ENCODE measurements at regions not wholly inside any gene's neighbourhood (a gene's known extent, or its start where the extent isn't known, plus 50 kb on each side); places are given as distances from the start of the nearest gene placed in this dataset.

DNA sequence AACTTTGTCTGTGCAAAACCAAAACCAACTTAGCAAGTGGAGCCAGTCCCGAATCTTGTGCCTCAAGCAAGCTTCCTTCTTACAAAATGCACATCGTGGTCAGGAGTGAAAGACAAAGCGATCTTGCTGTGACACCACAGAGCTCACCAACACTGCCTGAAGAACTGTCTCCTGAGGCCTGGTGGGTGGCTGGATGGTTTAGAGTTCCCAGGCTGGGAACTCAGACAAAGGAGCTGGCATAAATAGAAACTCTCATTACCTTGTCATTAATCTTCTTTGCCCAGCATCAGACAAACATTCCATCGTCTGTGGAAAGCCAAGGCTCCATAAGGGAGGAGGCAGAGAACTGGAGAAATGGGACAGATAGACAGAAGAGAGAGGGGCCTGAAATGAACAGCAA, 144.8 kb downstream of the KCNA5 start:
- CTCF ChIA-PET (ENCODE audit: unreplicated experiment): interaction anchor here (0.5 kb wide), 1 partner anchor 166 kb away, joined by 3 read pairs; no protein-coding TSS in a partner anchor
- TF ChIP-seq, protein P1, sequence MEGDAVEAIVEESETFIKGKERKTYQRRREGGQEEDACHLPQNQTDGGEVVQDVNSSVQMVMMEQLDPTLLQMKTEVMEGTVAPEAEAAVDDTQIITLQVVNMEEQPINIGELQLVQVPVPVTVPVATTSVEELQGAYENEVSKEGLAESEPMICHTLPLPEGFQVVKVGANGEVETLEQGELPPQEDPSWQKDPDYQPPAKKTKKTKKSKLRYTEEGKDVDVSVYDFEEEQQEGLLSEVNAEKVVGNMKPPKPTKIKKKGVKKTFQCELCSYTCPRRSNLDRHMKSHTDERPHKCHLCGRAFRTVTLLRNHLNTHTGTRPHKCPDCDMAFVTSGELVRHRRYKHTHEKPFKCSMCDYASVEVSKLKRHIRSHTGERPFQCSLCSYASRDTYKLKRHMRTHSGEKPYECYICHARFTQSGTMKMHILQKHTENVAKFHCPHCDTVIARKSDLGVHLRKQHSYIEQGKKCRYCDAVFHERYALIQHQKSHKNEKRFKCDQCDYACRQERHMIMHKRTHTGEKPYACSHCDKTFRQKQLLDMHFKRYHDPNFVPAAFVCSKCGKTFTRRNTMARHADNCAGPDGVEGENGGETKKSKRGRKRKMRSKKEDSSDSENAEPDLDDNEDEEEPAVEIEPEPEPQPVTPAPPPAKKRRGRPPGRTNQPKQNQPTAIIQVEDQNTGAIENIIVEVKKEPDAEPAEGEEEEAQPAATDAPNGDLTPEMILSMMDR (conservative IDR thresholded peaks at IDR 0.05; ENCODE audit: low read length): no peak
- no peak for TF ChIP-seq EZH2phosphoT487 (IDR thresholded peaks at IDR 0.05; ENCODE audit: borderline replicate concordance, low read depth, low read length)
- H3K36me3 ChIP-seq (ENCODE audit: insufficient read depth, low read length): no peaks in the 10 kb centered on the region
- H3K4me2 ChIP-seq (ENCODE audit: low read length): no peak overlapping the region
- POLR2A ChIA-PET: interaction anchor here (0.6 to 0.8 kb wide), 2 partner anchors 21 to 980 kb away, joined by 3 to 5 read pairs; no protein-coding TSS in a partner anchor
- DNase-seq (ENCODE audit: low spot score): no peak
- H4K20me1 ChIP-seq (ENCODE audit: insufficient read depth, low read length): no peaks in the 10 kb centered on the region
- H2AFZ ChIP-seq (ENCODE audit: low read length): no peak overlapping the region
- intact Hi-C loops (cut with micrococcal nuclease; ENCODE audit: unreplicated experiment): no loop called here
- H3K79me2 ChIP-seq (ENCODE audit: insufficient read depth, low read depth, low read length): no peaks in the 10 kb centered on the region
- H3K9me2 ChIP-seq (ENCODE audit: insufficient read depth, low read length): no peaks in the 10 kb centered on the region
- no peaks in the 10 kb centered on the region for H3K9me3 ChIP-seq (ENCODE audit: low read length)
- no TSS peak for BruUV-seq (replicated peaks)
- H3K27ac ChIP-seq (ENCODE audit: low read depth, low read length, poor library complexity, severe bottlenecking): no peak overlapping the region
- H3K4me1 ChIP-seq (ENCODE audit: insufficient read depth, low read length, poor library complexity, severe bottlenecking): no peaks in the 10 kb centered on the region
- H3K4me3 ChIP-seq (ENCODE audit: low read depth, low read length, poor library complexity, severe bottlenecking): no peak overlapping the region

GRCh38 chr12:5189173-5189572, 145.5 kb downstream of the KCNA5 start:
- no peak overlapping the region for H2AFZ ChIP-seq (ENCODE audit: low read length)
- no peaks in the 10 kb centered on the region for H3K9me3 ChIP-seq (ENCODE audit: low read length)
- H3K4me2 ChIP-seq (ENCODE audit: low read length): no peak overlapping the region
- no peak for TF ChIP-seq EZH2phosphoT487 (IDR thresholded peaks at IDR 0.05; ENCODE audit: borderline replicate concordance, low read depth, low read length)
- TF ChIP-seq, protein P1 (conservative IDR thresholded peaks at IDR 0.05; ENCODE audit: low read length): no peak
- ChIA-PET POLR2A (no interaction called here), CTCF (ENCODE audit: unreplicated experiment) (interaction anchor here (0.5 kb wide), 1 partner anchor 167 kb away, joined by 3 read pairs; no protein-coding TSS in a partner anchor)
- no peak for DNase-seq (ENCODE audit: low spot score)
- no peaks in the 10 kb centered on the region for H3K9me2 ChIP-seq (ENCODE audit: insufficient read depth, low read length)
- no peak overlapping the region for H3K4me3 ChIP-seq (ENCODE audit: low read depth, low read length, poor library complexity, severe bottlenecking)
- no peaks in the 10 kb centered on the region for H3K4me1 ChIP-seq (ENCODE audit: insufficient read depth, low read length, poor library complexity, severe bottlenecking)
- BruUV-seq (replicated peaks): no TSS peak
- H4K20me1 ChIP-seq (ENCODE audit: insufficient read depth, low read length): no peaks in the 10 kb centered on the region
- H3K79me2 ChIP-seq (ENCODE audit: insufficient read depth, low read depth, low read length): no peaks in the 10 kb centered on the region
- H3K36me3 ChIP-seq (ENCODE audit: insufficient read depth, low read length): no peaks in the 10 kb centered on the region
- intact Hi-C loops (cut with micrococcal nuclease; ENCODE audit: unreplicated experiment): no loop called here
- no peak overlapping the region for H3K27ac ChIP-seq (ENCODE audit: low read depth, low read length, poor library complexity, severe bottlenecking)

DNA sequence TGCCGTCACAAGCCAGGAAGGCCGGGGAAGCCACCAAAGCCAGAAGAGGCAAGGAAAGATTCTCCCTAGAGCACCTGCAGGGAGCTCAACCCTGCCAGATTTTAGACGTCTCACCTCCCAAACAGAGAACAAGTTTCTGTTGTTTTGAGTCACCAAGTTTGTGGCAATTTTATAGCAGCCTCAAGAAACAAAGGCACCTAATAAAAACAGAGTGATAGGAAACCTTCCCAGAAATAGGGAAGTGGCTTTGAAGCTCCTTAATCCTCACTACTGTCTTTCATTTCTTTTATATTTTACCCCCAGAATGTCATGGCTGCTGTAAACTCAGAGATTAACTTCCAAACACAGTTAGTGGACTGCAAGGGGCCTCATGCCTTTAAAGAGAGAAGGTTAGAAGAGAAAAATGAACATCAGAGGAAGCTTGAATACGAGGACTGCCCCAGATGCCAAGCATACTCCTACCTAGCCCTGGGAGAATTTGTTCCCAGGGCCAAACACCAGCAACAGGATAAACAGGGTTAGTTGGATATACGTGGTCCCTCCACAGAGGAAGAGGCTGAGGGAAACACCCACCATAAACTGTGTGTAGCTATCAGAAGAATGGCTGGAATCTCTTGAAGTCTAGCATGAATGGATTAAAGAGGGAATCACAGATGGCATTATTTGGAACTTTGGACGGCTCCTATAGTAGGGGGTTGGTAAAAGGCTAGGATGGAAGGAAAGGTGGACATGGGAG, 148.3 kb downstream of the KCNA5 start:
- H3K27ac ChIP-seq (ENCODE audit: low read depth, low read length, poor library complexity, severe bottlenecking): no peak overlapping the region
- H3K9me3 ChIP-seq (ENCODE audit: low read length): no peaks in the 10 kb centered on the region
- no peak for DNase-seq (ENCODE audit: low spot score)
- POLR2A ChIA-PET: no interaction called here
- H3K79me2 ChIP-seq (ENCODE audit: insufficient read depth, low read depth, low read length): no peaks in the 10 kb centered on the region
- no peaks in the 10 kb centered on the region for H3K4me1 ChIP-seq (ENCODE audit: insufficient read depth, low read length, poor library complexity, severe bottlenecking)
- H3K36me3 ChIP-seq (ENCODE audit: insufficient read depth, low read length): no peaks in the 10 kb centered on the region
- H2AFZ ChIP-seq (ENCODE audit: low read length): no peak overlapping the region
- no peak overlapping the region for H3K4me3 ChIP-seq (ENCODE audit: low read depth, low read length, poor library complexity, severe bottlenecking)
- no peaks in the 10 kb centered on the region for H3K9me2 ChIP-seq (ENCODE audit: insufficient read depth, low read length)
- CTCF ChIA-PET (ENCODE audit: unreplicated experiment): no interaction called here
- no peak overlapping the region for H3K4me2 ChIP-seq (ENCODE audit: low read length)
- BruUV-seq (replicated peaks): no TSS peak
- intact Hi-C loops (cut with micrococcal nuclease; ENCODE audit: unreplicated experiment): no loop called here
- TF ChIP-seq, protein P1 (conservative IDR thresholded peaks at IDR 0.05; ENCODE audit: low read length): no peak
- TF ChIP-seq EZH2phosphoT487 (IDR thresholded peaks at IDR 0.05; ENCODE audit: borderline replicate concordance, low read depth, low read length): no peak
- no peaks in the 10 kb centered on the region for H4K20me1 ChIP-seq (ENCODE audit: insufficient read depth, low read length)

Measured in OCI-LY7 (cell line).